Heart right ventricle (tissue), 16 donors: ENCODE measurements at regions not wholly inside any gene's neighbourhood (a gene's known extent, or its start where the extent isn't known, plus 50 kb on each side); places are given as distances from the start of the nearest gene placed in this dataset.
"Not testable (repeated sequence)": the region's sequence is repeated elsewhere in the genome, so short reads cannot be mapped to it uniquely, and the experiment has no call there.

ENCODE experiments used
- ATAC-seq, 8 donors: fragments of 200-7000 bp; cut with Tn5 transposase; one replicate each; pipeline ENCODE4 v1.9.1; 2020; ENCODE audit warnings: mild to moderate bottlenecking in 8 of 8, moderate library complexity in 8 of 8, moderate number of reproducible peaks in 1 of 8
- DNase-seq, 2 donors: peaks; one replicate each; pipeline ENCODE4 v3.0.0-alpha.2; 2020
- H3K27ac ChIP-seq, 10 donors: fragments of 200-600 bp; sonication (generic) in 2 of 10; one replicate each; pipeline versions ENCODE4 v1.5.0 to v1.8.0; 2020 to 2022; ENCODE audit warnings: mild to moderate bottlenecking in 3 of 10
- H3K27me3 ChIP-seq, 7 donors: fragments of 200-600 bp; one replicate each; pipeline ENCODE4 v1.8.0; 2021 to 2022; ENCODE audit warnings: mild to moderate bottlenecking in 2 of 7
- H3K36me3 ChIP-seq, 9 donors: fragments of 200-600 bp; sonication (generic) in 1 of 9; one replicate each; pipeline versions ENCODE4 v1.5.0 to v1.8.0; 2020 to 2022; ENCODE audit warnings: mild to moderate bottlenecking in 2 of 9
- H3K4me1 ChIP-seq, 9 donors: fragments of 200-600 bp; sonication (generic) in 1 of 9; one replicate each; pipeline versions ENCODE4 v1.5.0 to v1.8.0; 2020 to 2022; ENCODE audit warnings: mild to moderate bottlenecking in 4 of 9
- H3K4me3 ChIP-seq, 10 donors: fragments of 200-600 bp; sonication (generic) in 2 of 10; one replicate each; pipeline versions ENCODE4 v1.5.0 to v1.8.0; 2020 to 2022; ENCODE audit warnings: mild to moderate bottlenecking in 7 of 10, moderate library complexity in 2 of 10
- H3K9me3 ChIP-seq, 11 donors: fragments of 200-600 bp in 10 of 11; sonication (generic) in 2 of 11; one replicate each; pipeline versions ENCODE4 v1.5.0 to v1.8.0; 2013 to 2022; ENCODE audit warnings: mild to moderate bottlenecking in 2 of 11, control low read depth in 1 of 11, moderate library complexity in 1 of 11
- WGBS, 2 donors: extraction: QIAGEN DNeasy Blood & Tissue Kit; methylation state at CpG; one replicate each; pipeline ENCODE4 v1.1.7; 2013; ENCODE audit warnings: inconsistent platforms in 1 of 2; 5-methylcytosine and 5-hydroxymethylcytosine counted together
- intact Hi-C, 10 donors: fragments of 100-400 bp; cut with DNase I; formaldehyde crosslinking; loops; one replicate each; pipeline versions ENCODE4 v1.11.1 to v1.14.2; 2022
- donor health status: Arrhythmogenic right ventricular cardiomyopathy.
- donor health status: ischemic (EF 13 %, LVEDD 7.1; RV severe dilation, severe dysfunction).
- donor health status: healthy with polysubstance abuse.
- donor health status: DM: no; HTN: yes; CAD: no.
- donor health status: DM: no; HTN: no; CAD: no.
- donor health status: ischemic (EF 25% LVEDD 6.9; RV normal size, moderate dysfunction).
- donor health status: ischemic (EF 25% LVEDD 5.7; RV mildly dilated, moderate dysfunction).
- donor health status: healthy.
- donor health status: DM: yes; HTN: yes; CAD: no.
- donor health status: Ischemic cardiomyopathy.
- donor health status: ischemic (EF 35%, LVEDD 5.7; RV mildly dilated, moderate dysfunction).
- donor health status: nonischemic (EF 11% LVEDD 7.7; RV severe dilation, severe dysfunction).
- donor health status: DM: yes; HTN: yes; CAD: no.
- donor health status: PGD.
- donor health status: ischemic (EF 29% LVEDD 5.4; RV normal size, mild dysfunction).
- donor health status: nonischemic (EF 23%, LVEDD 6.1; RV moderate dilation, normal function).

DNA sequence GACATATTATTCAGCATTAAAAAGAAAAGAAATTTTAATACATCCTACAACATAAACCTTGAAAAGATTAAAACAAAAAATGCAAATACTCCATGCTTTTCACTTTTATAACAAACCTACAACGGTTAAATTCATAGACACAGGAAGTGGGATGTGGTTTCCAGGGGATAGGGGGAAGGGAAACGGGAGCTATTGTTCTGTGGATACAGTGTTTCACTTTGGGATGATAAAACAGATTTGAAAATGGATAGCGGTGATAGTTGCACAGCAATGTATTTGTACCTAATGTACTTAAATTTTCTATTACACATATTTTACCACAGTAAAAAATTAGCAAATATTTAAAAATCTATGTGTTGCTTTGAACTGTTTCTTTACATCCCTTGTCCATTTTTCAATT is 368.0 kb downstream of the CDY2B start:
- intact Hi-C loops, H3K27me3 ChIP-seq: not testable (repeated sequence)
- WGBS, 2 donors = no CpG with 5 or more reads among the region's 3 CpGs

DNA sequence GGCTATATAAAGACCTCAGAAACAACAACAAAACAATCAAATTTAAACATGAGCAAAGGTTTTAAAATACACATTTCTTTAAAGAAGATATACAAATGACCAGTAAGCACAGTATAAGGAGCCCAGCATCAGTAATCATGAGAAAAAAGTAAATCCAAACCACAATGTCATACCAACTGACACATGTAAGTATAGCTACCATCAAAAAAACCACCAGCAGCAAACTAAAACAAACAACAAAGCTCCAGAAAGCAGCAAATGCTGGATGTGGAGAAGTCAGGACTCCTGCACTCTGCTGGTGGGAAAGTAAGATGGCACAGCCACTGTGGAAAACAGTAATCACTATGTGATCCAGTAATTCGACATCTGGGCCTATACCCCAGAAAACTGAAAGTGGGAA is 368.5 kb downstream of the CDY2B start:
- H3K9me3 ChIP-seq, H3K27ac ChIP-seq, H3K4me1 ChIP-seq, ATAC-seq, intact Hi-C loops, H3K36me3 ChIP-seq, DNase-seq, H3K27me3 ChIP-seq, H3K4me3 ChIP-seq: not testable (repeated sequence)
- WGBS, 2 donors = no CpG with 5 or more reads among the region's 1 CpG

More for the DNA sequence above, 368.0 kb downstream of the CDY2B start:
- not testable (repeated sequence) for H3K4me3 ChIP-seq, H3K27ac ChIP-seq, ATAC-seq, H3K36me3 ChIP-seq, DNase-seq, H3K4me1 ChIP-seq, H3K9me3 ChIP-seq

DNA sequence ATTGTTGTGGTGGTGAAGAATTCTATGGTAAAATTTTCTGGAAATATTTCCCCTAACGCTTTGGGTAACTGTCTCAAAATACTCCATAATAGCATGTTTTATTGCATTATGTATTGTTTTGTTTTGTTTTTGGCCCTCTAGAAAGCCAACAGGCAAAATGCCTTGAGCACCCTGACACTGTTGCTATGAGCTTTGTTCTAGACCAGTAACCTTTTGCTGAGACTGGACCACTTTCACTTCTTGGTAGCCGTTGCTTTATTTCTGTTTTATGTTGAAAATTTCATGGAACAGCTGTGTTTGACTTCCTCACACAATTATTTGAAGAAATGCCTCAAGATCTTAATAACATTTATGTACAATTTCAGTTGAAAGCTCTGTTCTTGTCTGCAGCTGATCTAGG is 374.2 kb downstream of the CDY2B start:
- H3K4me1 ChIP-seq, H3K36me3 ChIP-seq, H3K4me3 ChIP-seq, H3K27me3 ChIP-seq, ATAC-seq, DNase-seq, H3K27ac ChIP-seq, H3K9me3 ChIP-seq, intact Hi-C loops: not testable (repeated sequence)
- no CpG with 5 or more reads among the region's 2 CpGs for WGBS, 2 donors

DNA sequence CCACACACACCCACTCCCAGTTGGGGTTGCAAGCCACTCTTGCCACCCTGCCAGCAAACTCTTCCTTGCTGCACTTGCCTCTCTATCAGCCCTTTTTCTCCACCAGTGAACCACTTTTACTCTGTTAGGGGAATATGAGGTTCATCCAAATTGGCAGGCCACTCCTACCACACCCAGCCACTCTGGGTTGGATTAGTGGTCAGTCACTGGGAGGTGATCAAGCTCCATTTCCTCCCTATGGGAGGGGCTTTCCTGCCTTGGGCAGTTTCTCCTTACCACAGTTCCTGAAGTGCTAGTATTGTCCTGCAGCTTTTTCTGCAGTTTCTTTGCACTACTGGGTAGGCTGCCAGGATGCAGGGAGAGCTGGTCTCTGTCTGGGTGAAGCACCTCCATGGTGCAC is 395.3 kb downstream of the CDY2B start:
- DNase-seq, H3K36me3 ChIP-seq, intact Hi-C loops, H3K4me1 ChIP-seq, H3K27ac ChIP-seq, H3K4me3 ChIP-seq, H3K9me3 ChIP-seq, H3K27me3 ChIP-seq: not testable (repeated sequence)
- peak in 2 of 8 donors; percentile 52 to 58 for ATAC-seq

DNA sequence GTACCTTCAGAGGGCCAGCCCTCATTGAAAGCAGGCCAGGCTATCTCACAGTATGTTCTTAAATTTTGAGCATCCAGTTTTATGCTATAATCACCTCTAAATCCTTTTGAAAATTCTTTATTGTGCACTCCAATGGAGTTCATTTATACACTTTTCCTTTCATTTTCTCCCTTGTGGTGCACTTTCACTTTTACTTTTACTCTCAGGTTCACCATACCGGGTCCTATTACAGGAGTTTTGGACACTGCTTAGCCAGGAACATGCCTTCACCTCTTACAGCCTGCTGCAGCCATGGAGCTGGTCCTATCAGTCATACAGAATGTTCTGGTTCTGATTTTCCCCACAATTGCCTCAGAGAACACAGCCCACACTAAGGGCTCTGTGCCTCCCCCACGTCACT is 395.9 kb downstream of the CDY2B start:
- H3K9me3 ChIP-seq, H3K27me3 ChIP-seq, H3K36me3 ChIP-seq, H3K4me1 ChIP-seq, DNase-seq, ATAC-seq, intact Hi-C loops, H3K27ac ChIP-seq, H3K4me3 ChIP-seq: not testable (repeated sequence)
- no CpG with 5 or more reads among the region's 2 CpGs for WGBS, 2 donors

DNA sequence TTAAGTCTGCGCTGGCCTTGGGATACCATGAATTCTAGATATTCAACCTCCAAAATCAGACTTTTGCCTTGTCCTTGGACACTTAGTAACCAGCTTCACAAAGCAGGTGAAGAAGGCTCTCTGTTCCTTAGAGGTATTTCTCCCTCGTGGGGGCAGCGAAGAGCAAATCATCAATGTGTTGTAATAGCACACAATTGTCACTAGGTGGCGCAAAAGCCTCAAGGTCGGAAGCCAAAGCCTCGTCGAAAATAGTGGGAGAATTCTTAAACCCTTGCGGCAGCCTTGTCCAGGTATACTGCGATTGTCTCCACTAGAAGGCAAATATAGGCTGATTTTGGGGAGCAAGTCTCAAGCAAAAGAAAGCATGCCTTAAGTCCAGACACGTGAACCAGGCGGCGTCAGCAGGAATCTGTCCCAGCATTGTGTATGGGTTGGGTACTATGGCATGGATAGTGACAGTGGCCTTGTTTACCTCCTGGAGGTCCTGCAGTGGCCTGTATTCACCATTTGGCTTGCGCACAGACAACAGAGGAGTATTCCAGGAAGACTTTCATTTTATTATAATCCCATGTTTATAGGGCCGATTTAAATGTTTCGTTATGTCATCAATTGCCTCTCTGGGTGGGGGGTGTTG is 398.5 kb downstream of the CDY2B start:
- DNase-seq, intact Hi-C loops, H3K27me3 ChIP-seq, H3K4me1 ChIP-seq, H3K9me3 ChIP-seq, H3K4me3 ChIP-seq, H3K36me3 ChIP-seq, ATAC-seq, H3K27ac ChIP-seq: not testable (repeated sequence)
- no CpG with 5 or more reads among the region's 15 CpGs for WGBS, 2 donors

DNA sequence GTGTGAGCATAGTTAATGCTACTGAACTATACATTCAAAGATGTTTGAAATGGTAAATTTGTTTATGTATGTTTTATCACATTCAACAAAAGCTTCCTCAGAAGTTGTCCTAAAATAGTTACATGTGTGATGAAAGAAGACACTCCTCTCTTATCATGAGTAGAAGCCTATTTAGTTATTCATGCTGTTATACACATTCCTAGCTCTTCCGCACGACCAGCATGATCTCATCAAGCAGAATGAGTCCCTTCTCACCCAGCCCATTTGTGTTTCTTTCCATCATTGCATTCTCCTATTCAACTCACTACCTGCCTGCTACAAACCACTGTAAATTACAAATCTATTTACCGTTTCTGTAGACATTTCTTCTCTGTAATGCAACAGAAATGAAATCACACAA is 408.0 kb downstream of the CDY2B start:
- H3K36me3 ChIP-seq, ATAC-seq, DNase-seq, H3K9me3 ChIP-seq, H3K4me1 ChIP-seq, H3K27me3 ChIP-seq, H3K4me3 ChIP-seq, intact Hi-C loops, H3K27ac ChIP-seq: not testable (repeated sequence)
- no CpG with 5 or more reads among the region's 3 CpGs for WGBS, 2 donors

DNA sequence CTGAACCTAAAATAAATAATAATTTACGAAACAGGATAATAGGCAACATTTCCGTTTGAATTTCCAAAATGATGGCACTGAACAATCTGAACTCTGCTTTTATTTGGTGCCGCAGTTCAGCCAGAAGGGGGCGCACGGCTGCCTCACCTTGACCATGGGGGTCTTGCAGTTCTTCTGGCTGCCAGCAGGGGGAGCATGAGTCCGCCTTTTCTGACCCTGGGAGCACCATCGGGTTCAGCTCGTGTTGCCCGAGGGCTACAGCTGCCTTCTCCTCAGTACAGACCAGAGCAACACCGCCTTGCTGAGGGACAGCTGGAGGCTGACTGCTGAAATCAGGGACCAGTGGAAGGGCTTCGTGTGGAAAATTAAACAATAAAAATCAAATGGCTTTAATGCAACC is 420.3 kb downstream of the CDY2B start:
- H3K4me3 ChIP-seq, intact Hi-C loops, H3K9me3 ChIP-seq, H3K27me3 ChIP-seq, H3K36me3 ChIP-seq, ATAC-seq, H3K27ac ChIP-seq, H3K4me1 ChIP-seq, DNase-seq: not testable (repeated sequence)
- WGBS, 2 donors = no CpG with 5 or more reads among the region's 11 CpGs
